HepG2 (cell line): ENCODE measurements at regions not wholly inside any gene's neighbourhood (a gene's known extent, or its start where the extent isn't known, plus 50 kb on each side); places are given as distances from the start of the nearest gene placed in this dataset.

Experiments used
- DMAP1 ChIP-seq: IDR thresholded peaks from 2 replicates; pipeline ENCODE4 v1.6.1; 2016
- ELF3 ChIP-seq: IDR thresholded peaks from 2 replicates; pipeline ENCODE4 v1.6.1; 2016; ENCODE audit warnings: missing genetic modification reagents, missing compliant biosample characterization
- KDM6A ChIP-seq: IDR thresholded peaks from 2 replicates; pipeline ENCODE4 v1.6.1; 2016; ENCODE audit warnings: low read depth
- MED1 ChIP-seq: sonication (generic); formaldehyde crosslinking; IDR thresholded peaks from 2 replicates; pipeline ENCODE4 v1.4.0; 2020; ENCODE audit warnings: missing genetic modification reagents
- NR2F1 ChIP-seq, 2 experiments: fragments of 450-650 bp in 1 of 2; formaldehyde crosslinking in 1 of 2; IDR thresholded peaks; 2 replicates each; pipeline versions ENCODE4 v1.5.0 to v1.6.1; 2016 to 2020; ENCODE audit warnings: mild to moderate bottlenecking in 1 of 2, missing compliant biosample characterization in 1 of 2, missing genetic modification reagents in 1 of 2, moderate library complexity in 1 of 2
- POLR2A ChIP-seq, 2 experiments: IDR thresholded peaks; 2 replicates each; pipeline ENCODE4 v1.6.1; 2011; ENCODE audit warnings: low read depth in 2 of 2, low read length in 2 of 2, mild to moderate bottlenecking in 1 of 2, moderate library complexity in 1 of 2; ENCODE audit not compliant: insufficient read depth in 1 of 2
- RARG ChIP-seq: sonication (generic); formaldehyde crosslinking; IDR thresholded peaks from 2 replicates; pipeline ENCODE4 v1.4.0; 2020; ENCODE audit warnings: low read depth, mild to moderate bottlenecking, missing genetic modification reagents
- RNF219 ChIP-seq: sonication (generic); formaldehyde crosslinking; IDR thresholded peaks from 2 replicates; pipeline ENCODE4 v1.5.0; 2020; ENCODE audit warnings: mild to moderate bottlenecking, missing genetic modification reagents
- SOX13 ChIP-seq, 3 experiments: fragments of 450-650 bp in 1 of 3; sonication (generic) in 1 of 3; formaldehyde crosslinking in 1 of 3; IDR thresholded peaks in 2 of 3; conservative IDR thresholded peaks in 1 of 3; 2 replicates each; pipeline versions ENCODE4 v1.5.0 to v1.6.1; 2016 to 2020; ENCODE audit warnings: antibody characterized with exemption in 1 of 3, mild to moderate bottlenecking in 1 of 3, missing compliant biosample characterization in 1 of 3, missing genetic modification reagents in 1 of 3, moderate library complexity in 1 of 3
- TCF7 ChIP-seq: sonication (generic); IDR thresholded peaks from 2 replicates; pipeline ENCODE4 v1.6.1; 2016; ENCODE audit warnings: antibody characterized with exemption, low read depth
- ZC3H13 ChIP-seq: sonication (generic); formaldehyde crosslinking; IDR thresholded peaks from 2 replicates; pipeline ENCODE4 v1.8.1; 2023; ENCODE audit warnings: mild to moderate bottlenecking, missing genetic modification reagents, moderate library complexity
- ZHX2 ChIP-seq, 2 experiments: sonication (generic) in 1 of 2; formaldehyde crosslinking in 1 of 2; IDR thresholded peaks; 2 replicates each; pipeline versions ENCODE4 v1.6.1 to v1.9.0; 2014 to 2022; ENCODE audit warnings: antibody characterized with exemption in 1 of 2, borderline replicate concordance in 1 of 2, inconsistent platforms in 1 of 2, low read depth in 1 of 2, missing genetic modification reagents in 1 of 2
- ZNF251 ChIP-seq: sonication (generic); formaldehyde crosslinking; IDR thresholded peaks from 2 replicates; pipeline ENCODE4 v1.9.0; 2021; ENCODE audit warnings: mild to moderate bottlenecking, missing genetic modification reagents
- ZNF383 ChIP-seq: sonication (generic); formaldehyde crosslinking; IDR thresholded peaks from 2 replicates; pipeline ENCODE4 v1.4.0; 2020; ENCODE audit warnings: missing genetic modification reagents, mild to moderate bottlenecking, borderline replicate concordance
- ZNF441 ChIP-seq: sonication (generic); formaldehyde crosslinking; IDR thresholded peaks from 2 replicates; pipeline ENCODE4 v1.7.0; 2021; ENCODE audit warnings: missing genetic modification reagents, borderline replicate concordance
- TF ChIP-seq, protein P1 (sequence below): sonication (generic); formaldehyde crosslinking; conservative IDR thresholded peaks from 2 replicates; pipeline ENCODE4 v1.4.0; 2020; ENCODE audit warnings: missing genetic modification reagents
- TF ChIP-seq, protein P2 (sequence below): sonication (generic); formaldehyde crosslinking; IDR thresholded peaks from 2 replicates; pipeline ENCODE4 v1.8.1; 2022; ENCODE audit warnings: low read depth, mild to moderate bottlenecking, missing genetic modification reagents

DNA sequence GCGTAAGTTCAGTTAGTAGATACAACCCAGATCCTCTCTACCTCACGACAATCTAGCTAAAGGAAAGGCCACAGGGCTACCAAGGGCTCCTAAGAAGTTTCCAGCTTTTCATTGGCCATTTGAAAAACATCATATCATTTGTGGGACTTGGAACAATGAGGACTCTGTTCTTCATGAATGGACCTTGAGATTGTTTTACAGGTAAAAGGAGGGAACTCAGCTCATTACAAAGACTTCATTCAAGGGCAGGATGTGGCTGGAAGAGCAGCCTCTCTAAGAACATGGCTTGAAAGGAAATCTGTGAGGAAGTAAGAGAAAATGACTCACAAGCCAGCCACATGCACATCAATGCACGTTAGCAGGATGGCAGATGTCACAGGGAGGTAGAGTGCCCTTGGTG, 105.9 kb upstream of the SLC7A11 start (continued):
- peak; percentile 36; the same call in 1 of the 2 replicates for TF ChIP-seq MED1
- no peak for TF ChIP-seq RARG (CRISPR knock-in tag)
- TF ChIP-seq NR2F1 (CRISPR knock-in tag; IDR thresholded peaks at IDR 0.05), result no peak
- TF ChIP-seq POLR2A (IDR thresholded peaks at IDR 0.05; ENCODE audit: insufficient read depth in 1 of 2, low read depth in 2 of 2, low read length in 2 of 2), result no peak
- TF ChIP-seq ZNF251 (CRISPR knock-in tag), result no peak
- TF ChIP-seq, protein P1, sequence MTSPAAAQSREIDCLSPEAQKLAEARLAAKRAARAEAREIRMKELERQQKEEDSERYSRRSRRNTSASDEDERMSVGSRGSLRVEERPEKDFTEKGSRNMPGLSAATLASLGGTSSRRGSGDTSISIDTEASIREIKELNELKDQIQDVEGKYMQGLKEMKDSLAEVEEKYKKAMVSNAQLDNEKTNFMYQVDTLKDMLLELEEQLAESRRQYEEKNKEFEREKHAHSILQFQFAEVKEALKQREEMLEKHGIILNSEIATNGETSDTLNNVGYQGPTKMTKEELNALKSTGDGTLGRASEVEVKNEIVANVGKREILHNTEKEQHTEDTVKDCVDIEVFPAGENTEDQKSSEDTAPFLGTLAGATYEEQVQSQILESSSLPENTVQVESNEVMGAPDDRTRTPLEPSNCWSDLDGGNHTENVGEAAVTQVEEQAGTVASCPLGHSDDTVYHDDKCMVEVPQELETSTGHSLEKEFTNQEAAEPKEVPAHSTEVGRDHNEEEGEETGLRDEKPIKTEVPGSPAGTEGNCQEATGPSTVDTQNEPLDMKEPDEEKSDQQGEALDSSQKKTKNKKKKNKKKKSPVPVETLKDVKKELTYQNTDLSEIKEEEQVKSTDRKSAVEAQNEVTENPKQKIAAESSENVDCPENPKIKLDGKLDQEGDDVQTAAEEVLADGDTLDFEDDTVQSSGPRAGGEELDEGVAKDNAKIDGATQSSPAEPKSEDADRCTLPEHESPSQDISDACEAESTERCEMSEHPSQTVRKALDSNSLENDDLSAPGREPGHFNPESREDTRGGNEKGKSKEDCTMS (CRISPR knock-in tag), result no peak
- no peak for TF ChIP-seq ZNF441 (CRISPR knock-in tag)
- no peak for TF ChIP-seq KDM6A (CRISPR knock-in tag)
- TF ChIP-seq ZC3H13 (CRISPR knock-in tag), result no peak
- TF ChIP-seq ZNF383 (CRISPR knock-in tag), result no peak
- no peak for TF ChIP-seq DMAP1 (CRISPR knock-in tag)
- TF ChIP-seq ZHX2 (IDR thresholded peaks at IDR 0.05; ENCODE audit: low read depth), result no peak
- no peak for TF ChIP-seq ZHX2 (CRISPR knock-in tag; IDR thresholded peaks at IDR 0.05; ENCODE audit: borderline replicate concordance)
- no peak for TF ChIP-seq SOX13 (IDR thresholded peaks at IDR 0.05)
- TF ChIP-seq SOX13 (CRISPR knock-in tag; conservative IDR thresholded peaks at IDR 0.05 in 1 of 2, IDR thresholded peaks at IDR 0.05 in 1 of 2), result peak in 1 of 2 experiments; percentile 56; a peak in 1 of 4 replicates
- peak; percentile 41; the same call in 1 of the 2 replicates for TF ChIP-seq TCF7
- no peak for TF ChIP-seq RNF219 (CRISPR knock-in tag)
- TF ChIP-seq ELF3 (CRISPR knock-in tag), result 0 out of 2 replicates have a peak, but pooled peaks have one; percentile 27
- TF ChIP-seq, protein P2, sequence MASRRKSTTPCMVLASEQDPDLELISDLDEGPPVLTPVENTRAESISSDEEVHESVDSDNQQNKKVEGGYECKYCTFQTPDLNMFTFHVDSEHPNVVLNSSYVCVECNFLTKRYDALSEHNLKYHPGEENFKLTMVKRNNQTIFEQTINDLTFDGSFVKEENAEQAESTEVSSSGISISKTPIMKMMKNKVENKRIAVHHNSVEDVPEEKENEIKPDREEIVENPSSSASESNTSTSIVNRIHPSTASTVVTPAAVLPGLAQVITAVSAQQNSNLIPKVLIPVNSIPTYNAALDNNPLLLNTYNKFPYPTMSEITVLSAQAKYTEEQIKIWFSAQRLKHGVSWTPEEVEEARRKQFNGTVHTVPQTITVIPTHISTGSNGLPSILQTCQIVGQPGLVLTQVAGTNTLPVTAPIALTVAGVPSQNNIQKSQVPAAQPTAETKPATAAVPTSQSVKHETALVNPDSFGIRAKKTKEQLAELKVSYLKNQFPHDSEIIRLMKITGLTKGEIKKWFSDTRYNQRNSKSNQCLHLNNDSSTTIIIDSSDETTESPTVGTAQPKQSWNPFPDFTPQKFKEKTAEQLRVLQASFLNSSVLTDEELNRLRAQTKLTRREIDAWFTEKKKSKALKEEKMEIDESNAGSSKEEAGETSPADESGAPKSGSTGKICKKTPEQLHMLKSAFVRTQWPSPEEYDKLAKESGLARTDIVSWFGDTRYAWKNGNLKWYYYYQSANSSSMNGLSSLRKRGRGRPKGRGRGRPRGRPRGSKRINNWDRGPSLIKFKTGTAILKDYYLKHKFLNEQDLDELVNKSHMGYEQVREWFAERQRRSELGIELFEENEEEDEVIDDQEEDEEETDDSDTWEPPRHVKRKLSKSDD (CRISPR knock-in tag), result no peak
